Tibial nerve (tissue), 3 donors: ENCODE measurements at regions not wholly inside any gene's neighbourhood (a gene's known extent, or its start where the extent isn't known, plus 50 kb on each side); places are given as distances from the start of the nearest gene placed in this dataset.

ENCODE experiments used
- POLR2A ChIP-seq, 2 donors: fragments of 450-650 bp; IDR thresholded peaks; one replicate each; pipeline ENCODE4 v1.6.1; 2017; ENCODE audit warnings: antibody characterized with exemption in 2 of 2, mild to moderate bottlenecking in 2 of 2, moderate library complexity in 2 of 2
- TF ChIP-seq, protein P1 (sequence below), 5 experiments: fragments of 200-600 bp in 3 of 5; fragments of 450-650 bp in 2 of 5; sonication (generic) in 3 of 5; IDR thresholded peaks; one replicate each; pipeline ENCODE4 v1.5.1; 2016 to 2019; ENCODE audit warnings: antibody characterized with exemption in 5 of 5, mild to moderate bottlenecking in 3 of 5, moderate library complexity in 2 of 5

DNA sequence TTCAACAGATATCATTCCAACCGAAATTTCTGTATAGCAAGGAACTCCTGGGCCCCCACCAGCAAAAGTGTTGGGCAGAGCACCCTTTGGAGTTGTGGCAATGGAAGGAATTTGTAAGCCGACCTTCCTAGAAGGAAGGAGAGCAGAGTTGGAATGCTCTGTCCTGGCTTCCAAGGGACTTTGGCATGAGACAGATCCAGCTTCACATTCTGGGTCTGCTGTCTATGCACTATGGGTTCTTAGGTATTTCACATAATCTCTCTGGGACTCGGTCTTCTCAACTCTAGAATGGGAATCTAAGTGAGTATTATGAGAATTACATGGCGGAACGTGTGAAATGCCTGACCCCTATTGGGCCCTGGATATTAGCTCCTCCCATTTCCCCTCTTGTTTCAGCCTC is 63.2 kb upstream of the MARCHF10 start:
- no peak for TF ChIP-seq POLR2A (IDR thresholded peaks at IDR 0.05)
- TF ChIP-seq, protein P1, sequence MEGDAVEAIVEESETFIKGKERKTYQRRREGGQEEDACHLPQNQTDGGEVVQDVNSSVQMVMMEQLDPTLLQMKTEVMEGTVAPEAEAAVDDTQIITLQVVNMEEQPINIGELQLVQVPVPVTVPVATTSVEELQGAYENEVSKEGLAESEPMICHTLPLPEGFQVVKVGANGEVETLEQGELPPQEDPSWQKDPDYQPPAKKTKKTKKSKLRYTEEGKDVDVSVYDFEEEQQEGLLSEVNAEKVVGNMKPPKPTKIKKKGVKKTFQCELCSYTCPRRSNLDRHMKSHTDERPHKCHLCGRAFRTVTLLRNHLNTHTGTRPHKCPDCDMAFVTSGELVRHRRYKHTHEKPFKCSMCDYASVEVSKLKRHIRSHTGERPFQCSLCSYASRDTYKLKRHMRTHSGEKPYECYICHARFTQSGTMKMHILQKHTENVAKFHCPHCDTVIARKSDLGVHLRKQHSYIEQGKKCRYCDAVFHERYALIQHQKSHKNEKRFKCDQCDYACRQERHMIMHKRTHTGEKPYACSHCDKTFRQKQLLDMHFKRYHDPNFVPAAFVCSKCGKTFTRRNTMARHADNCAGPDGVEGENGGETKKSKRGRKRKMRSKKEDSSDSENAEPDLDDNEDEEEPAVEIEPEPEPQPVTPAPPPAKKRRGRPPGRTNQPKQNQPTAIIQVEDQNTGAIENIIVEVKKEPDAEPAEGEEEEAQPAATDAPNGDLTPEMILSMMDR (IDR thresholded peaks at IDR 0.05): no peak
